ENCODE measurements at regions not wholly inside any gene's neighbourhood (a gene's known extent, or its start where the extent isn't known, plus 50 kb on each side); places are given as distances from the start of the nearest gene placed in this dataset.

DNA sequence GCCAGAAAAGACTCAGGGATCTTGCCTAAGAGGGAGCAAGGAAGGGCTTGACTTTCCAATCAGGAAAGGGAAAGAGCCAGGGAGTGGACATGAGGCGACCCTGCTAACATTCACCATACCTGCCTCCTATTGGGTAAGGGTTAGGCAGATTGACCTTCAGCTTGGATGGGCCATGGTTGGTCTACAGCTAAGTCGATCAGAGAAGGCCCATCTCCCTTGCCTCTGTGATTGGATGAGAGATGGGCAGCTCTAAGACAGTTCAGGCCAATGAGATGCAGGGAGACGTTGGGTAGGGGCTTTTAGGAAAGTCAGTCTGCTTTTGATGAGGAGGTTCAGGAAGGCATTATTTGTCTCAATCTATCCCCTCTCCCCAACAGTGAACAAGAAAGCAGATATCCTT, 135.0 kb upstream of the STC2 start:
- FAIRE-seq = no peak

GRCh38 chr5:173458828-173459609, 130.8 kb upstream of the STC2 start:
- no peak for FAIRE-seq

DNA sequence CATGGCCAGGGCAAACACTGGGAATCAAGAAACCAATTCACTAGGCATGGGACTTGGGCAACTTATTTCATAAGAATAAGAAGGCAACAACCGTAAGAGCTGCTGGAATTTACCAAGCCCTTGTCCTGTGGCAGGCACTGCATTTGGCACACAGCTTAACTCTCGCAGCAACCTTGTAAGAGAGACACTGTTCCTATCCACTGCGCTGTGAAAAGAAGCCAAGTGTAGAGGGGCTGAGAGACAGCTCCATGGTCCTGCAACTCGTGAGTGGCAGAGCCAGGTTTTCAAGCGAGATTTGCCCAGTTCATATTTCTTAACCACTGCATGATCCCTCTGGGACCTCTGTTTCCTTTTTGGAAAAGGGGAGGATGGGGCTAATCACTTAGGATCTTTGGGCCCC, 129.3 kb upstream of the STC2 start:
- no peak for FAIRE-seq

DNA sequence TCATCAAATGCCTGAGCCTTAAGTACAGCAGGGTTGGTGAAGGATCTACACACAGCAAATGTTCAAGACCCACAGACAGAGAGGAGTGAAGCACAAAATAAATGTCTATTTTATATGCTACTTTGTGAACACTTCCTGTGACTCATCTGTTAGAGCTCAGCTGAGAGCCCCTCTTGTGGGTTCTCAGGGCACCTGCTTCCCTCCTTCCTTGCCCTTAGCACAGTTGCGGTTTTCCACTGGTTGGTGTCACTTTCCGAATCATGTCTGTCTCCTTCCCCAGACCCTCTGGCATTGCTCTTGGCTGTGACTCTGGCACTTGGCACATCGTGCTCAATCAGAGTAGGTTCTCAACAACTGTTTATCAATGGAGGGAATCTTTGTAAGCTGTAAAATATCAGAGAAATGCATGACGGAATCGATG, 128.5 kb upstream of the STC2 start:
- FAIRE-seq = no peak

DNA sequence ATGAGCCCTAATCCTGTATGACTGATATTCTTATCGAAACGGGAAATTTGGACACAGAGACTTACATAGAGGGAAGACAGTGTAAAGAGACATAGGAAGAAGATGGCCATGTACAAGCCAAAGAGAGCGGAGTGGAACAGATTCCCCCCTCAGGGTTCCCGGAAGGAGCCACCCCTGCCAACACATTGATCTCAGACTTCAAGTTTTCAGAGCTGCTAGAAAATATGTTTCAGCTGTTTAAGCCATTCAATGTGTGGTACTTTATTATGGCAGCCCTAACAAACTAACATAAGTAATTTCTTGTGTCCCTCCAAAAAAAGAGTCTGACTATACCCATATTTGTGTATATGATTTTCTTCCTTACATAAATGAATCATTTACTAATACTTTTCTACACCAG, 128.0 kb upstream of the STC2 start:
- FAIRE-seq = no peak

- no peak for FAIRE-seq
Measured at GRCh38 chr5:173455599-173455957, 127.4 kb upstream of the STC2 start.

DNA sequence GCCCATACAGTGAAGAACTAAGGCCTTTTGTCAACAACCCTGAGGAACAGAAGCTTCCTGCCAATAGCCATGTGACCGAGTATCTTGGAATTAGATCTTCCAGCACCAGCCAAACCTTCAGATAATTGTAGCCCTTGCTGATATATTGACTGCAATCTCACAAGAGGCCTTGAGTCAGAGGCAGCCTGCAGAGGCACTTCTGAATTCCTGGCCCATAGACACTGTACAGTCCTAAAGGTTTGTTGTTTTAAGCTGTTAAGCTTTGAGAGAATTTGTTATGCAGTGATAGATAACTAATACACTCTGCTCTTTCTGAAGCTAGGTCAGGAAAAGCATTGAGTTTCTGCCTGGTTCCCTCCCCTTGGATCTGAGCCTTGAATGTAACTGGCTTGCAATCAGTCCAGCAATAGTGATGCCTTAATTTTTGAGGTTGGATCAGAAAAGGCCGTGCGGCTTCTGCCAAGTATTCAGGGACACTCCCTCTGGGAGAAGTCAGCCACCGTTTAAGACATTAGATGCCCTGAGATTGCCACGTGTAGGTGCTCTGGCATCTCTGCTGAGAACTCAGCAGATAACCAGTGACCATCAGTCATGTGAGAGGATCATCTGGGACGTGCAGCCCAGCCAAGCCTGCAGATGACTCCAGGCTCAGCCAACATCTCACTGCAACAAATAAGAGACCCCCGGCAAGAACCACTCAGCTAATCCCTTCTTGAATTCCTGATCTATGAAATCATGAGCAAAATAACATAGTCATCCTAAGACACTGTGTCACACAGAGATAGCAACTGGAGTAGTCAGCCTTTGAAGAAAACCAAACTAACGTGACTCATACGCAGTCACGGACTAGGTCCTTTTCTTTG, 126.8 kb upstream of the STC2 start:
- FAIRE-seq = no peak

DNA sequence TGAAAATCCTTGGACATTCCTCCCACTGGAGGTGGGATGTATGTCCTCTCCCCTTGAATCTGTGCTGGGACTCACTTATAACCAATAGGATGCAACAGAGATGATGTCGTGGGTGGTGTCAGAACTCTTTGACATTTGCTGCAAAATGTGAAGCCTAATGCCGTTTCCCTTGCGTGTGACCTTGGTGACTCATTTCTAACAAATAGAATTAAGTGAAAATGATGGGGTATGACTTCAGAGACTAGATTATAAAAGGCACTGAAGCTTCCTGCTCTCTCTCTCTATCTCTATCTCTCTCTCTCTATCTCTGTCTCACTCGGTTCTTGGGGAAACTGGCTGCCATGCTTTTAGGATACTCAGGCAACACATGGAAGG, 126.1 kb upstream of the STC2 start:
- FAIRE-seq = no peak

DNA sequence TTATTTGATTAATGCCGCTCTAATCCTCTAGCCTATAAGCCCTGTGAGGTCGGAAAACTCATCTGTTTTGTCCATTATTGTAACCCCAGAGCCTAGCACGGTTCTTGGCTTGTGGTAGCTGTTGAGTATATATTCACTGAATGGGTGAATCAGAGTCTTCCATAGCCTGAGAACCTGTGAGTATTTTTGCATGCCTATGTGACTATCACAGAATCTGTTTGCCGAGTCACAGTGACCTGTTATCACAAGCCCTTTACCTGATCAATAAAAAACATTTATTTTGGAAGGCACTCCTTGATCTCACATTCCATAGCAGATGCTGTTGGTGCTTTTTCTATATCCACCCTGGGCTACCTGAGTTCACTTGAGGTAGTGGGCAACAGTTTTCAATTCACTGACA, 125.0 kb upstream of the STC2 start:
- FAIRE-seq = no peak

GRCh38 chr5:173452119-173452905, 124.1 kb upstream of the STC2 start:
- FAIRE-seq = no peak

DNA sequence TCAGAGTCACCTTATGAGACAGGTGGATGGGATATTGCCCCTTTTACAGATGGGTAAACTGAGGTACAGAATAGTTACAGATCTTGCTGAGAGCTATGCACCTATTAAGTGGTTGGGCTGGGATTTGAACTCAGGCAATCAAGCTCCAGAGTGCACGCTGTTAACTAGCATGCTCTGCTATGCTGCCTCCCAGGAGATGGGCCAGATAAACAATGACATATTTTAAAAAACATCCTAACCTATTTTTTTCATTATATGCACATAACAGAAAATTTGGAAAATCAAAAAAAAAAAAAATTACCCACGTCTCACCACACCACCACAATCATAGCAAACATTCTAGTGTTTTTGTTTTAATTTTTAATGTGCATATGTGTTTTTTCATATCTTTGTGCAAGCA, 123.4 kb upstream of the STC2 start:
- no peak for FAIRE-seq

DNA sequence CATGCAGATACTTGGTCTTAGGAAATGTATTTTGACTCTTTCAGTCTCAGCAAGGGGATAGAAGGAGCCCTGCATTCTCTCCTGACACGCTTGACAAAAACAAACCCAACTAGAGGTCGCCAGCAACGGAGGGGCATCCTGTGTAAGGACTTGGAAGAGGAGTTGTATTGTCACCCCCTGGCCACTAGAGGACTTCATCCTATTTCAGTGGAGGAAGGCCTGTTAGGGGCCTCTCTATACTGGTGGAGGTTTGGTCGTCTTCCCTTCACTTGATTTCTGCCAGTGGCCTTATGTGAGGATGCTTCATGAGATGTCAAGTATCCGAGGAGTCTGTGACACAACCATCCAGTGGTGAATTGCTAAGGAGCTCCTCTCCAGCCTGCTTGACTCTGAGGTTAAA, 122.8 kb upstream of the STC2 start:
- FAIRE-seq = no peak

DNA sequence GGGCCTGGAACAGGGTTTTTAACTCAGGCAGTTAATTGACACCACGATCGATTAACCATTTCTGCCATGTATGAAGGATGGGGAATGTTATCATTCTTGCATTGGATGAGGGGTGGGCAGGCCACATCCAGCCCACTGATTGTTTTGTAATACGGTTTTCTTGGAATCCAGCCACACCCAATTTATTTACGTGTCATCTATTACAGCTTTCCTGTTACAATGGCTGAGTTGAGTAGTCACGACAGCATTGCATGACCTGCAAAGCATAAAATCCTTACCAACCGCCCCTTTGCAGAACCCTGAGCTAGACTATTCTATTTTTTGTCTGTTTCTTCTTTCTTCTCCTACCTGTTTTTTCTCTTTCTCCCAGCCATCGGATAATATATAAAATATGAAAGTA, 122.0 kb upstream of the STC2 start:
- FAIRE-seq = no peak

DNA sequence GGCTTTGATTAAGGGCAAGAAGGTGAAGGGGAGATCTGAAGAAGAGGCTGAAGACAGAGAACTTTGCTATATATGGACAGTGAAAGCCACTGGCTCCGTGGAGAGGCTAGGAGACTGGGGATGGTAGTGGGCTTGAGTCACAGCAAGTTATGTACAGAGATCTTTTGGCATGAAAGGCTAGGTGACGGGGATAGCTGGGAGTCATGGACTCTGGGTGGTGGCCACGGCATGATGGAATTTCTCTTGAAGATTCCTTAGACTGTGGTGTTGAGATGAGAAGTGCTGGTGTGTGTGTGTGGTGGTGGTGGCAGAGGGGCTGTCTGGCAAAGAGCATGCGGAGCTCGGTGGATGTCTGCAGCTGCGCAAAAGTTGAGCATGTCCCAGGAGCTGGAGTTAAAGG, 120.6 kb upstream of the STC2 start:
- no peak for FAIRE-seq

- no peak for FAIRE-seq
Measured at GRCh38 chr5:173443971-173444370, 115.8 kb upstream of the STC2 start.

DNA sequence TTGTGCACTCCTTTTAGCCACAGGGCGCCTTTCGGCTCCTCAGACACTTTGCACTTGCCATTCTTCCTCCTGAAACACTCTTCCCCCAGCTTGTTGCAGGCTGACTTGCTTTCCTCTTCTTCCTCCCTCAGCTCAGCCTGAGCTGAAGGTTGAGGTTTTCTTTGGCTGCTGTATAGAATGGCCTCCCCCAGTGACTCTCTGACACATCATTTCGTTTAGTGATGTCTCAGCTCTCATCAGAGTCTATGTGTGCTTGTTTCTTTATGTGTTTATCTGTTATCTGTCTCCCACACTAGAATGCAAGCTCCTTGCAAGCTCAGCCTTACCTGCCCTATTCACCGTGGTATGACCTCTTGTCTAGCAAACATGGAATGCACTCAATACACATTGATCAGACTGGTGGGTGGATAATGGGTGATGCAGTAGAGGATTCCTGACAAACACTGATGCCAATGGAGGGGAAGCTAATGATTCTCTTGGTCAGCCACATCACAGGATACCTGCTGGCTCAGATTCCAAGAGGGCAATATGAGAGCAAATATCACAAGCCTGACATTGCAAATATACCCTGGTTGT, 112.9 kb upstream of the STC2 start:
- FAIRE-seq = no peak

DNA sequence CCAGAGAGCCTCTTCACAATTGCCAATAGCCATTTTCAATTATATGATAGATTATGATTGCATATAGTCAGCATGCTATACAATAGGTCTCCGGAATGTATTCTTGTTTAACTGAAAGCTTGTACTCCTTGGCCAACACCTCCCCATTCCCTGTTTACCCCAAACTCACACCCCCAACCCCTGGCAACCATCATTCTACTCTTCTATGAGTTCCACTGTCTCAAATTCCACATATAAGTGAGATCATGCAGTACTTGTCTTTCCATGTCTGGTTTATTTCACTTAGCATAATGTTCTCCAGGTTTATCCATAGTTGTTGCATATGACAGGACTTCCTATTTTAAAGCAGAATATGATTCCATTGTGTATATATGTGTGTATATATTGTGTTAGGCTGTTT, 110.7 kb upstream of the STC2 start:
- no peak for FAIRE-seq

DNA sequence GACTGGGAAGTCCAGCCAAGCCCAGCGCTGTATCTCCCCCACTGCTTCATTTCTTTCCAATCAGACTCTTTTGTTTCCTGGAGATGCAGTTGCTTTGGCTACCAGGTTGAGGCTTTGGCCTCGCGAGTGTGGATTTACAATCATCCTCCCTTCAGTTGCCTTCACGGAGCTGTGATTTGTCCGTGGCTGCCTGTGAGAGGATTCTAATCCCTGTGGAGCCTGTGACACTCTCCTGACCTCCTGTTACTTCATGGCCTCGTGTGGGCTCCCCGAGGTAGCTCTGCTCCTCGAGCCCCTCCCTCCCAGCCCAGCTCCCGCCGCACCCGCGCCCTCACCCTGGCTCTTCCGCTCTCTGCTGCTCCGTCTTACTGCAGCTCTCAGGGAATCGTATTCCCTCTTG, 107.2 kb upstream of the STC2 start:
- no peak for FAIRE-seq

GRCh38 chr5:173434270-173434669, 106.1 kb upstream of the STC2 start:
- no peak for FAIRE-seq

DNA sequence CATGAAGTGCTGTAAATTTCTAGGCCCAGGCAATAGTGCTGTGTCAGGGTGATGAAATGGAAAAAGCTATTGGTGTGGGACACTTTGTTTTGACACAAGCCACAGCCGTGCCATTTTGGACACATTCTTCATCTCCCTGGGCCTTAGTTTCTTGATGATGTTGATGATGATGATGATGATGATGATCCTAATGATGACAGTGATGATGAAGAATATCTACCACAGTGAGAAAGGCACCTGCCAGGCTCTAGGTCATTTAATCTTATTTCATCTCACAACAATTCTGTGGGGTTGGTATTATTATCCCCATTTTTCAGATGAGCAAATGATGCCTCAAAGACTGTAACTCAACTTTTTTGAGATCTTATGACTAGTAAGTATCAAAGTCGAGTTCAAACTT, 102.2 kb upstream of the STC2 start:
- FAIRE-seq = no peak

DNA sequence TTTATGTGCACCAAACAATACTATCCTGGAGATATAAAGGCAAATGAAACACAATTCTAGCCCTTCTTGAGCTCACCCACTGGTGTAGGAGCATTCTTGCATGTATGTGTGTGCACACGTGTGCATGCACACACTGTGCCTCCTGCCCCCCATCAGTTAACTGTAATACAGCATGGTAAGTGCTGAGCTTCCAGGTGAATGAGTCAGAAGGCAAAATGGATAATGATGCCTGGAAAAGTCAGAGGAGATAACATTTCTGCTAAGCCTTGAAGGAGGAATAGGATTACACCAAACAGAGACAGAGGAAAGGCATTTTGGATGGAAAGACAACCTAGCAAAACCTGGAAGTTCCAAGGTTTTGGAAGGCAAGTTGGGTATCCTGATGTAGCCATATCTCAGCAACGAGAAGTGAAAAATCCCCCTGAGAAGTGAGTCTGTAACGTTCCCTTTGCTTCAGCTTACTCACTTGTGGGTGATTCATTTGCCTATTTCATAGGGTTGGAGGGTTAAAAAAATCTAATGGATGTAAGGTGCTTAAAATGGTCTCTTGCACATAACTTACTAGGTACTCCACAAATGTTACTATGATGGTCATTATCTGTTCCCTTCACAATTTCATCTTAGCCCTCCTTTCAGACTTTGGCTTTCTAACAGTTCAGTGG, 101.4 kb upstream of the STC2 start:
- no peak for FAIRE-seq

DNA sequence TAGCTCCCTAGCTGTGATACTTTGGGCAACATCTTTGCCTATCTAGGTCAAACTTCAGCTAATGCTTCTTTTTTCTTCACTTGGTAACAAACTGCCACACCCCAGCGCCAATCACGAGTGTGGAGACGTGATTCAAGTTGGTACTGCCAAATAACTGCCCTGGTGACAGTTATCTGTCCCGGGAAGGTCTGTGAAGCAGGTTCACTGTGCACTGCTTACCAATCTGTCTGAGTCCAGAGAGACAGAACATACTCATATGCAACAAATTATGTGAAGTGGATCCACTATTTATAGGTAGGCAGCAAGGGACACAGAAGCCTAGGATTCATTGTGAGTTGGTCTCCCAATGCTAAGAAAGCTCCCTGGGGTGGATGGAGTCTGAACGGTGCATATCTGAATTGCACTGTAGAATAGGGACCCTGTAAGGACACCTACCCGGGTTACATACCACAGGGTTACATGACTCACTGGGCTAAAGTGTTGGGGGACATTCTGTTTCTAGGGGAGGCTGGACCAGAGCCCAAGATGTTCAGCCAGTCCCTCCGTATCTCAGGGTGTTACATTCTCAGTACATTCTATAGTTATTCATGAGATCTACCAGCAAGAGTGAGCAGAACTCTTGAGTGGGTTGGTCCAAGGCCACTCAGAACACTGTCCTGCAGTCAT, 95.4 kb upstream of the STC2 start:
- FAIRE-seq = no peak

All from endometrium (tissue), 2 donors.